Pancreas (tissue), 10 donors: ENCODE measurements at regions not wholly inside any gene's neighbourhood (a gene's known extent, or its start where the extent isn't known, plus 50 kb on each side); places are given as distances from the start of the nearest gene placed in this dataset.

Experiments
- ATAC-seq, 4 donors: fragments of 200-7000 bp; cut with Tn5 transposase; one replicate each; pipeline versions ENCODE4 v1.8.0 to v1.9.1; 2020; ENCODE audit warnings: mild to moderate bottlenecking in 4 of 4, moderate library complexity in 4 of 4
- DNase-seq, 6 donors: peaks; one replicate each; pipeline ENCODE4 v3.0.0-alpha.2; 2020
- FAIRE-seq: peaks from 2 replicates; lab custom pipeline; 2012; peaks lifted over from hg19 to GRCh38; lab: Jason Lieb, UNC
- H3K27ac ChIP-seq, 4 donors: fragments of 200-600 bp; sonication (generic); 1 replicate in 3 of 4; 2 replicates in 1 of 4; pipeline versions ENCODE4 v1.5.0 to v1.8.0; 2020
- H3K27me3 ChIP-seq, 4 donors: fragments of 200-600 bp; one replicate each; pipeline ENCODE4 v1.8.0; 2021
- H3K36me3 ChIP-seq, 3 donors: fragments of 200-600 bp; sonication (generic) in 1 of 3; one replicate each; pipeline versions ENCODE4 v1.5.0 to v1.8.0; 2020 to 2021
- H3K4me1 ChIP-seq, 3 donors: fragments of 200-600 bp; one replicate each; pipeline ENCODE4 v1.8.0; 2021
- H3K4me3 ChIP-seq, 4 donors: fragments of 200-600 bp; sonication (generic) in 2 of 4; one replicate each; pipeline versions ENCODE4 v1.5.0 to v1.8.0; 2020 to 2021
- H3K9me3 ChIP-seq, 4 donors: fragments of 200-600 bp; one replicate each; pipeline ENCODE4 v1.8.0; 2021
- WGBS, 2 donors: extraction: QIAGEN DNeasy Blood & Tissue Kit; methylation state at CpG; one replicate each; pipeline ENCODE4 v1.1.7; 2013; 5-methylcytosine and 5-hydroxymethylcytosine counted together
- intact Hi-C, 3 donors: fragments of 100-400 bp; cut with DNase I; formaldehyde crosslinking; loops; one replicate each; pipeline versions ENCODE4 v1.11.1 to v1.14.2; 2022
- TF ChIP-seq, protein P1 (sequence below), 4 donors: fragments of 200-600 bp; sonication (generic) in 3 of 4; IDR thresholded peaks; one replicate each; pipeline versions ENCODE4 v1.5.0 to v1.8.0; 2021; ENCODE audit warnings: antibody characterized with exemption in 4 of 4
- donor health status: healthy with polysubstance abuse.
- donor health status: DM: no; HTN: no; CAD: no; lungs with moderate emphysema.
- donor health status: DM: no; HTN: no; CAD: no.
- donor health status: control.
- donor health status: control.
- donor health status: Bipolar disorder and iron deficiency.
- donor health status: DM: yes; HTN: yes; CAD: no.
- donor health status: DM: no; HTN: no; CAD: no.
- donor health status: DM: no; HTN: no; CAD: no.
- donor health status: DM: yes; HTN: yes; CAD: no.

DNA sequence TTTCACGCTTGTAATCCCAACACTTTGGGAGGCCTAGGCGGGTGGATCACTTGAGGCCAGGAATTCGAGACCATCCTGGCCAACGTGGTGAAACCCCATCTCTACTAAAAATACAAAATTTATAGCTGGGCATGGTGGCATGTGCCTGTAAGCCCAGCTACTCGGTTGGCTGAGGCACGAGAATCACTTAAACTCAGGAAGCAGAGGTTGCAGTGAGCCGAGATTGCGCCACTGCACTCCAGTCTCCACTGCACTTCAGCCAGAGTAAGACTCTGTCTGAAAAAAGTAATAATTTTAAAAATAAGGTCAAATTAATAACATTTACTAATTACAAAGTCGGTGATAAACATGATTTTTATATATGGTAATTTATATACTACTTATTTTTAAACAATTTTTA lies 155.9 kb downstream of the AXIN2 start:
- WGBS, 2 donors, result 71 to 77% methylated on average over 9 of the region's 9 CpGs
- TF ChIP-seq, protein P1, sequence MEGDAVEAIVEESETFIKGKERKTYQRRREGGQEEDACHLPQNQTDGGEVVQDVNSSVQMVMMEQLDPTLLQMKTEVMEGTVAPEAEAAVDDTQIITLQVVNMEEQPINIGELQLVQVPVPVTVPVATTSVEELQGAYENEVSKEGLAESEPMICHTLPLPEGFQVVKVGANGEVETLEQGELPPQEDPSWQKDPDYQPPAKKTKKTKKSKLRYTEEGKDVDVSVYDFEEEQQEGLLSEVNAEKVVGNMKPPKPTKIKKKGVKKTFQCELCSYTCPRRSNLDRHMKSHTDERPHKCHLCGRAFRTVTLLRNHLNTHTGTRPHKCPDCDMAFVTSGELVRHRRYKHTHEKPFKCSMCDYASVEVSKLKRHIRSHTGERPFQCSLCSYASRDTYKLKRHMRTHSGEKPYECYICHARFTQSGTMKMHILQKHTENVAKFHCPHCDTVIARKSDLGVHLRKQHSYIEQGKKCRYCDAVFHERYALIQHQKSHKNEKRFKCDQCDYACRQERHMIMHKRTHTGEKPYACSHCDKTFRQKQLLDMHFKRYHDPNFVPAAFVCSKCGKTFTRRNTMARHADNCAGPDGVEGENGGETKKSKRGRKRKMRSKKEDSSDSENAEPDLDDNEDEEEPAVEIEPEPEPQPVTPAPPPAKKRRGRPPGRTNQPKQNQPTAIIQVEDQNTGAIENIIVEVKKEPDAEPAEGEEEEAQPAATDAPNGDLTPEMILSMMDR (IDR thresholded peaks at IDR 0.05), result no peak

DNA sequence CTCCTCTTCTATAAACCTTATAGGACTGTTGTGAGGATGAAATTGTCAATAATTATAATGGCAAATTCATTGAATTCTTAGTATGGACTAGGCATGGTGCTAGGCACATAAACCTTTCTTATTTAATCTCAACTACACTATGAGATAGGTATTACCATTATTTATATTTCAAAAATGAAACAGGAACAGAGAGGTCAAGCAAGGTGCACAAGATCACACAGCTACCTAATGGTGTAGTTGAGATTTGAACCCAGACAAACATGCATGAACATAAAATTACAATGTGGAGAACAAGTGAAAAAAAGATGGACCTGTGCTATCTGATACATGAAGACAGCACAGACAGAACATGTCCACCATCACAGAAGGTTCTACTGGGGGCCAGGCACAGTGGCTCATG lies 156.7 kb downstream of the AXIN2 start:
- H3K9me3 ChIP-seq, result no peaks in the 10 kb centered on the region
- H3K4me1 ChIP-seq, result no peaks in the 10 kb centered on the region
- H3K27me3 ChIP-seq, result no peaks in the 10 kb centered on the region
- intact Hi-C loops, result no loop called here
- FAIRE-seq, result no peak
- H3K36me3 ChIP-seq, result no peaks in the 10 kb centered on the region
- ATAC-seq, result no peak
- H3K27ac ChIP-seq, result no peak overlapping the region
- H3K4me3 ChIP-seq, result no peak overlapping the region
- TF ChIP-seq, protein P1 (IDR thresholded peaks at IDR 0.05), result no peak
- DNase-seq, result no peak

More for the DNA sequence above, 155.9 kb downstream of the AXIN2 start:
- Histone ChIP-seq H3K9me3 (no peaks in the 10 kb centered on the region), H3K27ac (no peak overlapping the region), H3K36me3 (no peaks in the 10 kb centered on the region), H3K27me3 (no peaks in the 10 kb centered on the region), H3K4me3 (no peak overlapping the region), H3K4me1 (no peaks in the 10 kb centered on the region)
- intact Hi-C loops, result no loop called here
- no peak for ATAC-seq
- FAIRE-seq, result no peak
- DNase-seq, result no peak

DNA sequence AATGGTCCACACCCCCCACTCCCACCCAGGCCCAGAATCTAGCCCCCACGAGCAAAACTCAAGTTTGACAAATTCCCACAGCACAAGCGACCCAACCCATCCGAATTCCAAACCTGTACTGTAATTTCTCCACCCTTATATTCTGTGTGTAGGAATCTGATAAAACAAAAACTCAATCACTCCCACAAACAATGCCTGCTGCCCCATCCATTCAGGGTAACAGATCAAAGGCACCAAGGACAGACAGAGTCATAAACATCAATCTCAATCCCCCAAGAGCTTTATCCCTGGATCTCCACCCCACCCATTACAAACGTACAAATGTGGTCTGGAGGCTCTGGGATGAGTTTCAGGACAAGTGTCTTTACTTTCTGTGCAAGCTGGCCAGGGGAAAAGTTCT lies 157.8 kb downstream of the AXIN2 start:
- no peak overlapping the region for H3K27ac ChIP-seq
- H3K36me3 ChIP-seq, result no peaks in the 10 kb centered on the region
- WGBS, 2 donors, result 54 to 61% methylated on average over 4 of the region's 4 CpGs
- no peak for DNase-seq
- no peaks in the 10 kb centered on the region for H3K9me3 ChIP-seq
- H3K4me3 ChIP-seq, result no peak overlapping the region
- H3K4me1 ChIP-seq, result no peaks in the 10 kb centered on the region
- intact Hi-C loops, result no loop called here
- TF ChIP-seq, protein P1 (IDR thresholded peaks at IDR 0.05), result no peak
- no peak for ATAC-seq
- H3K27me3 ChIP-seq, result no peaks in the 10 kb centered on the region
- FAIRE-seq, result no peak

DNA sequence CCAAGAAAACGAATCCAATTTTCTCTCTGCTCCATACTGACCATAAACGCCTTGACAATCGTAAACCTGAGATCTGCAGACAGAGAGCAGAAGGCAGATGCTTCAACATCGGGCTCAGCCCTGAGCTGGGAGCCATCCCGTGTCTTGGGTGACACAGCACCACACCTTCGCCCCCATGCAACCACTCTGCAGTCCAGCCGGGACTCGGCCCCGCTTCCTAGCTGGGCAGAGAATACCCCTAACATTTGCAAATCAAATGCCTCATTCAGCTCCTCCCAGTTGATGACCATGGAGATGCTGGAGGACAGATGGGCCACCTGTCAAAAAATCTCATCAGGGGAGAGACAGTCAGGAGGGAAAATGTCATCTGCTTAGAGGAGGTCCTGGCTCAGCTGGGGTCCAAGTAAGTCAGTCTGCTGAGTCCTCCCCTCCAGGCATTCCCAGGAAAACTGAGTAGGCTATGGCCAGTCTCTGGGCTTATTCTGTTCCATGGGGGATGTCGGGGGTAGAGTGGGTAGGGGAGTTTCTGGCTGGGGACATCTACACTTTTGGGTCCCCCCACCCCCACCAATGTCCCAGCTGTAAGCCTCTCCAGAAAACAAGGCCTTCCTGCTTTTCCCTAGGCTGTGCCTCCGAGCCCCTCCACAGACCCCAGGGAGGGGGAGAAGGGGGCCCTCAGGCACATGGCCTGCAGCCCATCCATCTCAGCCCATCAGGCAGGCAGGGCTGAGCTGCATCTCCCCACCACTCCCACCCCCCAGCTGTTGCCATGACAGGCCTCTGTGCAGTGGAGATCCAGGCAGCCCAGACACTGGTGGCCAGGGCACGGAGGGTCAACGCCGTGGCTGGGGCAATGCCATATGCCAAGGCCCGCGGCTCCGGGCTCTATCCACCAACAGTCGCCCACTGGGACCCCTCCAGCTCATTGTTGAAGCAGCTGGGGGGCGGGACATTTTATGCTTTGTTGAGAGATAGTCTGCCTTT lies 158.6 kb downstream of the AXIN2 start:
- DNase-seq (peak in 1 of 6 donors; percentile 50), FAIRE-seq (no peak), ATAC-seq (no peak)
- Histone ChIP-seq H3K27ac (no peak overlapping the region), H3K4me1 (no peaks in the 10 kb centered on the region), H3K27me3 (no peaks in the 10 kb centered on the region), H3K9me3 (no peaks in the 10 kb centered on the region), H3K36me3 (no peaks in the 10 kb centered on the region), H3K4me3 (no peak overlapping the region)
- intact Hi-C loops, result no loop called here
- TF ChIP-seq, protein P1 (IDR thresholded peaks at IDR 0.05), result no peak
- WGBS, 2 donors, result 83 to 89% methylated on average over 19 of the region's 19 CpGs

DNA sequence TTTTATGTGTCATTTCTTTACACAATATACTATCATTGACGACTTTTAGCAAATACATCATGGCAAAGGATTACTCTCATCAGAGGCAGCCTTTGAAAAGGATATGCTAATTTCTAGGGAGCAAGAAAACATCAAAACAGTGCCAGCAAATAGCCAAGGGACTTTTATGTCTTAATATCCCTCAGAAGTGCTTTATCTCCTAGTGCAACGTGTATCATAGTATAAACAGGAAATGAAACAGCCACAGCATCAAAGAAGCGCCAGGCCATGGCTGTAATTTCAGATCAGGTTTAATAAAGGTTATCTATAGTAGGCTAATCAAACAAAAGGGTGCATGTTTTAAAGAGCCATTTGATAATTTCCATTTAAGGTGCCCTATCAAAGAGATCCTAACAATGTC lies 159.9 kb downstream of the AXIN2 start:
- no peaks in the 10 kb centered on the region for H3K27me3 ChIP-seq
- H3K4me3 ChIP-seq, result no peak overlapping the region
- FAIRE-seq, result no peak
- TF ChIP-seq, protein P1 (IDR thresholded peaks at IDR 0.05), result no peak
- H3K27ac ChIP-seq, result no peak overlapping the region
- no peak for ATAC-seq
- WGBS, 2 donors, result 32 to 46% methylated on average over 3 of the region's 3 CpGs
- no peaks in the 10 kb centered on the region for H3K9me3 ChIP-seq
- no peak for DNase-seq
- H3K36me3 ChIP-seq, result no peaks in the 10 kb centered on the region
- no peaks in the 10 kb centered on the region for H3K4me1 ChIP-seq
- intact Hi-C loops, result no loop called here
